ENCODE measurements at regions not wholly inside any gene's neighbourhood (a gene's known extent, or its start where the extent isn't known, plus 50 kb on each side); places are given as distances from the start of the nearest gene placed in this dataset.

DNA sequence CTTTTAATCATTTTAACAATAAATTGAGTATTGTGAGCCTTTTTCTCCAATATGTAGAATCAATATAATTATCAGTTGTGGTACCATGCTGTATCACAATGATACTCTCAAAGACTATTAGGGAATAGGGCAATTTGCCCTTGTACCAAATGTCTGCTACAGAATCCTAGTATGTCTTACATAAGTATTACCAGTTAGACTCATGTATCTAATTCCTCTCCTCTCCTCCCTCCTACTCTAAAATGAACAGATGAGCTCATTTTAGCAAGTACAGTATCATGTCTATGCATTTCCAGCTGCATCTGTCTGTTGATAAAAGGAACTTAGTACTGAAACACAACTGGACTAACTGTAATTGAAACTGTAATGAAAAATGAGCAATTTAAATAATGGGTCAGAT is 124.3 kb upstream of the ATP11B start:
- no peak for TF ChIP-seq POLR2A (IDR thresholded peaks at IDR 0.05)
- TF ChIP-seq, protein P1, sequence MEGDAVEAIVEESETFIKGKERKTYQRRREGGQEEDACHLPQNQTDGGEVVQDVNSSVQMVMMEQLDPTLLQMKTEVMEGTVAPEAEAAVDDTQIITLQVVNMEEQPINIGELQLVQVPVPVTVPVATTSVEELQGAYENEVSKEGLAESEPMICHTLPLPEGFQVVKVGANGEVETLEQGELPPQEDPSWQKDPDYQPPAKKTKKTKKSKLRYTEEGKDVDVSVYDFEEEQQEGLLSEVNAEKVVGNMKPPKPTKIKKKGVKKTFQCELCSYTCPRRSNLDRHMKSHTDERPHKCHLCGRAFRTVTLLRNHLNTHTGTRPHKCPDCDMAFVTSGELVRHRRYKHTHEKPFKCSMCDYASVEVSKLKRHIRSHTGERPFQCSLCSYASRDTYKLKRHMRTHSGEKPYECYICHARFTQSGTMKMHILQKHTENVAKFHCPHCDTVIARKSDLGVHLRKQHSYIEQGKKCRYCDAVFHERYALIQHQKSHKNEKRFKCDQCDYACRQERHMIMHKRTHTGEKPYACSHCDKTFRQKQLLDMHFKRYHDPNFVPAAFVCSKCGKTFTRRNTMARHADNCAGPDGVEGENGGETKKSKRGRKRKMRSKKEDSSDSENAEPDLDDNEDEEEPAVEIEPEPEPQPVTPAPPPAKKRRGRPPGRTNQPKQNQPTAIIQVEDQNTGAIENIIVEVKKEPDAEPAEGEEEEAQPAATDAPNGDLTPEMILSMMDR (IDR thresholded peaks at IDR 0.05) = no peak

All from uterus (tissue), 2 donors.